ENCODE measurements at regions not wholly inside any gene's neighbourhood (a gene's known extent, or its start where the extent isn't known, plus 50 kb on each side); places are given as distances from the start of the nearest gene placed in this dataset.

DNA sequence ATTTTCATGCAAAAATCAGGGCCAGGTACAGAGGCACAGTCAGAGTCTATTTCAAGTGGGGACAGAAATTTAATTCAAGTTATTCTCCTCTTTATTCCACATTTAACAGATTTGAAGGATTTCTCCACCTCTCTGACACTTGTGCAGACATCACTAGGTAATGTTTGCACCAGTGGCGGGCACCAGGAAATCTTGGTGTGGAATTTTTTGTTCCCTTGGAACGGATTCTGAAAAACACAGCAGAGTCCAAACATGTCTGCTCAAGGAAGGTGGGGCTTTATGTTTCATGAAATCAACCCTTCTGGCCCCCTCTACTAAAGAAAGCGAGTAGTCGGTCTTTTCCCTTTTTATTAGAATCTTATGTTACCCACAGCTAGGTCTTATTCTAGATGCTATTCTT is 271.2 kb upstream of the MDFIC2 start:
- no peak overlapping the region for H3K4me3 ChIP-seq
- TF ChIP-seq, protein P1, sequence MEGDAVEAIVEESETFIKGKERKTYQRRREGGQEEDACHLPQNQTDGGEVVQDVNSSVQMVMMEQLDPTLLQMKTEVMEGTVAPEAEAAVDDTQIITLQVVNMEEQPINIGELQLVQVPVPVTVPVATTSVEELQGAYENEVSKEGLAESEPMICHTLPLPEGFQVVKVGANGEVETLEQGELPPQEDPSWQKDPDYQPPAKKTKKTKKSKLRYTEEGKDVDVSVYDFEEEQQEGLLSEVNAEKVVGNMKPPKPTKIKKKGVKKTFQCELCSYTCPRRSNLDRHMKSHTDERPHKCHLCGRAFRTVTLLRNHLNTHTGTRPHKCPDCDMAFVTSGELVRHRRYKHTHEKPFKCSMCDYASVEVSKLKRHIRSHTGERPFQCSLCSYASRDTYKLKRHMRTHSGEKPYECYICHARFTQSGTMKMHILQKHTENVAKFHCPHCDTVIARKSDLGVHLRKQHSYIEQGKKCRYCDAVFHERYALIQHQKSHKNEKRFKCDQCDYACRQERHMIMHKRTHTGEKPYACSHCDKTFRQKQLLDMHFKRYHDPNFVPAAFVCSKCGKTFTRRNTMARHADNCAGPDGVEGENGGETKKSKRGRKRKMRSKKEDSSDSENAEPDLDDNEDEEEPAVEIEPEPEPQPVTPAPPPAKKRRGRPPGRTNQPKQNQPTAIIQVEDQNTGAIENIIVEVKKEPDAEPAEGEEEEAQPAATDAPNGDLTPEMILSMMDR (IDR thresholded peaks at IDR 0.05) = no peak
- no peak for TF ChIP-seq POLR2AphosphoS5 (IDR thresholded peaks at IDR 0.05)
- TF ChIP-seq POLR2A (IDR thresholded peaks at IDR 0.05) = no peak
- no peaks in the 10 kb centered on the region for H3K36me3 ChIP-seq
- no peaks in the 10 kb centered on the region for H3K27me3 ChIP-seq
- no peak overlapping the region for H3K27ac ChIP-seq
- no peaks in the 10 kb centered on the region for H3K4me1 ChIP-seq
- intact Hi-C loops (cut with DNase I; ENCODE audit: low total_unique reads) = no loop called here
- no peak for DNase-seq (ENCODE audit: low spot score in 2 of 2)
- no peaks in the 10 kb centered on the region for H3K9me3 ChIP-seq

DNA sequence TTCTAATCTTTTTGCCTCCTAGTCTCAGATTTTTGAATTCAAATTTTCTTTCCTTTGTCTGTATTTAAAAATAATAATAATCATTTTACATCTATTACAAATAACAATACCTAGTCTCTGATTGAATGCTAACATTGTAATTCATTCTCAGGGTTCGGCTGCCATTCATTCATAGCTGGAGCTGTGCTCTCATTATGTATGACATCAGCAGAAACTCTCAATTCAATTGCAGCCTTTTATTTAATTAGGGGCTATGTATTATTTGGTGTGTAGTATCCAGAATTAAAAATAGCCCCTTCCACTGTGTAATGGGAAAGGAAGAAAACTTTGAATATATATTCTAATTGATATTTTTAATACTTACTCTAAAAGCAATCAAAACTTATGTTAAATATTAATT is 270.4 kb upstream of the MDFIC2 start:
- intact Hi-C loops (cut with DNase I; ENCODE audit: low total_unique reads) = no loop called here
- Histone ChIP-seq H3K4me3 (no peak overlapping the region), H3K36me3 (no peaks in the 10 kb centered on the region), H3K27ac (no peak overlapping the region), H3K9me3 (no peaks in the 10 kb centered on the region), H3K4me1 (no peaks in the 10 kb centered on the region), H3K27me3 (no peaks in the 10 kb centered on the region)
- no peak for TF ChIP-seq POLR2A (IDR thresholded peaks at IDR 0.05)
- TF ChIP-seq, protein P1 (IDR thresholded peaks at IDR 0.05) = no peak
- TF ChIP-seq POLR2AphosphoS5 (IDR thresholded peaks at IDR 0.05) = no peak
- no peak for DNase-seq (ENCODE audit: low spot score in 2 of 2)

DNA sequence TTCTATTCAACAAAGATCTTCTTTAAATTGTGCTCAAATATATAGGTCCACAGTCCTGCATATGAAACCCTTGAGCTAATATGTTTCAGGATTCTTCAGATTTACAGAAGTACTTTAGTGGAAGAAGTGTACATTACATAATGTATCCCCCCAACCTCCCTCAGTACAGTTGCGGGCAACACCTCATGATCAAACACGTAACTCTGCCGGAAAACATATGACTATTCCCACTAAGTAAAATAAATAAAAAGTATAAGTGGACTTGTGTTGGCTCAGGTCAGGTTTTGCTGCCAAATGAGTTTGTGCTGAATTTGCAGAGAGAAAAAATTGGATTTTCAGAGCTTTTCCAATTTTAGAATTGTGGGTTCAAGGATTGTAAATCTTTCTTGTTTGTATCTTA is 267.6 kb upstream of the MDFIC2 start:
- DNase-seq (ENCODE audit: low spot score in 2 of 2) = no peak
- TF ChIP-seq POLR2AphosphoS5 (IDR thresholded peaks at IDR 0.05) (no peak), POLR2A (IDR thresholded peaks at IDR 0.05) (no peak)
- TF ChIP-seq, protein P1 (IDR thresholded peaks at IDR 0.05) = no peak
- no peaks in the 10 kb centered on the region for H3K27me3 ChIP-seq
- no peaks in the 10 kb centered on the region for H3K9me3 ChIP-seq
- H3K4me1 ChIP-seq = no peaks in the 10 kb centered on the region
- intact Hi-C loops (cut with DNase I; ENCODE audit: low total_unique reads) = no loop called here
- no peak overlapping the region for H3K4me3 ChIP-seq
- no peak overlapping the region for H3K27ac ChIP-seq
- H3K36me3 ChIP-seq = no peaks in the 10 kb centered on the region

DNA sequence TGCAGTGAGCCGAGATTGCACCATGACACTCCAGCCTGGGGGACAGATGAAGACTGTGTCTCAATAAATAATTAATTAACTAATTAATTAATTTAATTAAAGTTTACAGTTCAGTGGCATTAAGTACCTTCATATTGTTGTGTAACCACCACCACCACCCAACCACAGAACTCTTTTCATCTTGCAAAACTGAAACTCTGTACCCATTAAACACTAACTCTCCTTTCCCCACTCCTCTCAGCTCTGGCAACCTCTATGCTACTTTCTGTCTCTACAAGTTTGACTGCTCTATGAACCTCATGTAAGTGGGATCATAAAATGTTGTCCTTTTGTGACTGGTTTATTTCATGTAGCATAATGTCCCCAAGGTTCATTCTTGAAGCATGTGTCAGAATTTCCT is 259.3 kb upstream of the MDFIC2 start:
- no peaks in the 10 kb centered on the region for H3K36me3 ChIP-seq
- H3K4me3 ChIP-seq = no peak overlapping the region
- H3K27me3 ChIP-seq = no peaks in the 10 kb centered on the region
- H3K9me3 ChIP-seq = no peaks in the 10 kb centered on the region
- intact Hi-C loops (cut with DNase I; ENCODE audit: low total_unique reads) = no loop called here
- no peak for TF ChIP-seq POLR2A (IDR thresholded peaks at IDR 0.05)
- no peak for TF ChIP-seq POLR2AphosphoS5 (IDR thresholded peaks at IDR 0.05)
- TF ChIP-seq, protein P1 (IDR thresholded peaks at IDR 0.05) = no peak
- H3K27ac ChIP-seq = no peak overlapping the region
- H3K4me1 ChIP-seq = no peaks in the 10 kb centered on the region
- no peak for DNase-seq (ENCODE audit: low spot score in 2 of 2)

DNA sequence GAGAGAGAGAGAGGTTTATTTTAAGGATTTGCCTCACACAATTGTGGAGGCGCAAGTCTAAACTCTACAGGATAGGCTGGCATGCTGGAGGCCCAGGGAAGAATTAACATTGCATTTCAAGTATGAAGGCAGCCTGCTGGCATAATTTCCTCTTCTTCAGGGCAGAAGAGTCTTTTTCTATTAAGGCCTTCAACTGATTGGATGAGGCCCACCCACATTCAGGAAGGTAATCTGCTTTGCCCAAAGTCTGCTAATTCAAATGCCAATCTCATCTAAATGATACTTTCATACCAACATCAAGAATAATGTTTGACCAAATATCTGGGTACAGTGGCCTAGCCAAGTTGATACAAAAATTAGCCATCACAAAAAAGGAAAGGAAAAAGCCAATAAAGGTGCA is 258.1 kb upstream of the MDFIC2 start:
- H3K27me3 ChIP-seq = no peaks in the 10 kb centered on the region

More for the DNA sequence above, 258.1 kb upstream of the MDFIC2 start:
- TF ChIP-seq, protein P1 (IDR thresholded peaks at IDR 0.05) = no peak
- no peak for TF ChIP-seq POLR2AphosphoS5 (IDR thresholded peaks at IDR 0.05)
- no peak for TF ChIP-seq POLR2A (IDR thresholded peaks at IDR 0.05)
- H3K4me3 ChIP-seq = no peak overlapping the region
- DNase-seq (ENCODE audit: low spot score in 2 of 2) = no peak
- H3K9me3 ChIP-seq = no peaks in the 10 kb centered on the region
- H3K27ac ChIP-seq = no peak overlapping the region
- no peaks in the 10 kb centered on the region for H3K4me1 ChIP-seq
- no peaks in the 10 kb centered on the region for H3K36me3 ChIP-seq
- intact Hi-C loops (cut with DNase I; ENCODE audit: low total_unique reads) = no loop called here
